ENCODE measurements at regions not wholly inside any gene's neighbourhood (a gene's known extent, or its start where the extent isn't known, plus 50 kb on each side); places are given as distances from the start of the nearest gene placed in this dataset.

GRCh38 chr21:27688773-27689172 lies 721.9 kb upstream of the ADAMTS5 start:
- TF ChIP-seq CTCF (IDR thresholded peaks at IDR 0.05) = no peak
- TF ChIP-seq POLR2AphosphoS5 (IDR thresholded peaks at IDR 0.05) = no peak
- no peak for TF ChIP-seq POLR2A (IDR thresholded peaks at IDR 0.05)
